NB4 (cell line): ENCODE measurements at regions not wholly inside any gene's neighbourhood (a gene's known extent, or its start where the extent isn't known, plus 50 kb on each side); places are given as distances from the start of the nearest gene placed in this dataset.

ENCODE experiments used
- MYC ChIP-seq: IDR thresholded peaks from 2 replicates; pipeline ENCODE4 v1.6.1; 2011; ENCODE audit warnings: low read depth, low read length
- POLR2A ChIP-seq: IDR thresholded peaks from 2 replicates; pipeline ENCODE4 v1.6.1; 2011; ENCODE audit warnings: mild to moderate bottlenecking; ENCODE audit not compliant: insufficient read length; ENCODE audit errors: extremely low read depth
- TF ChIP-seq, protein P1 (sequence below): IDR thresholded peaks from one replicate; pipeline ENCODE4 v1.5.1; 2012; ENCODE audit warnings: low read depth, low read length

DNA sequence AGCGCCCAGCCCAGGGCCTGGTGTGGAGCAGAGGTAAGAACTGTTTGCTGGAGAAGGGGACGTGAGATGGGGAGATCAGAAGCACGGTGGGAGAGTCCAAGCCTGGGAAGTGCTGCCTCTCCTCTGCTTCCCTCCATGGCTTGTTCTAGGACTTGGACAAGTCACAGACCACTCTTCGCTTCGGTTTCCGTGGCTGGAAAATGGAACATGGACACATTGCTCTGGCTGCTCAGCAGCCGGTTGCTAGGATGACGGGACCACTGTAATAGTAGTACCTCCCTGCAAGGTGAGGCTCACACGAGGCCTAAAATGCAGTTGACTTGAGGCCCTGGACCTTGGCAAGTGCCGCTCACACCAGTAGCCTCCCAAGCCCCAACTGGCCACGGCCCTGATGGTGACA, 175.8 kb upstream of the FSTL4 start:
- TF ChIP-seq, protein P1, sequence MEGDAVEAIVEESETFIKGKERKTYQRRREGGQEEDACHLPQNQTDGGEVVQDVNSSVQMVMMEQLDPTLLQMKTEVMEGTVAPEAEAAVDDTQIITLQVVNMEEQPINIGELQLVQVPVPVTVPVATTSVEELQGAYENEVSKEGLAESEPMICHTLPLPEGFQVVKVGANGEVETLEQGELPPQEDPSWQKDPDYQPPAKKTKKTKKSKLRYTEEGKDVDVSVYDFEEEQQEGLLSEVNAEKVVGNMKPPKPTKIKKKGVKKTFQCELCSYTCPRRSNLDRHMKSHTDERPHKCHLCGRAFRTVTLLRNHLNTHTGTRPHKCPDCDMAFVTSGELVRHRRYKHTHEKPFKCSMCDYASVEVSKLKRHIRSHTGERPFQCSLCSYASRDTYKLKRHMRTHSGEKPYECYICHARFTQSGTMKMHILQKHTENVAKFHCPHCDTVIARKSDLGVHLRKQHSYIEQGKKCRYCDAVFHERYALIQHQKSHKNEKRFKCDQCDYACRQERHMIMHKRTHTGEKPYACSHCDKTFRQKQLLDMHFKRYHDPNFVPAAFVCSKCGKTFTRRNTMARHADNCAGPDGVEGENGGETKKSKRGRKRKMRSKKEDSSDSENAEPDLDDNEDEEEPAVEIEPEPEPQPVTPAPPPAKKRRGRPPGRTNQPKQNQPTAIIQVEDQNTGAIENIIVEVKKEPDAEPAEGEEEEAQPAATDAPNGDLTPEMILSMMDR = no peak
- no peak for TF ChIP-seq POLR2A
- no peak for TF ChIP-seq MYC
